HG02852 (cell line): ENCODE measurements at regions not wholly inside any gene's neighbourhood (a gene's known extent, or its start where the extent isn't known, plus 50 kb on each side); places are given as distances from the start of the nearest gene placed in this dataset.

Source experiments
- ATAC-seq: cut with Tn5 transposase; IDR thresholded peaks from one replicate; pipeline ENCODE4 v1.9.1; 2021; ENCODE audit warnings: mild to moderate bottlenecking, moderate library complexity; ENCODE audit not compliant: unreplicated experiment

DNA sequence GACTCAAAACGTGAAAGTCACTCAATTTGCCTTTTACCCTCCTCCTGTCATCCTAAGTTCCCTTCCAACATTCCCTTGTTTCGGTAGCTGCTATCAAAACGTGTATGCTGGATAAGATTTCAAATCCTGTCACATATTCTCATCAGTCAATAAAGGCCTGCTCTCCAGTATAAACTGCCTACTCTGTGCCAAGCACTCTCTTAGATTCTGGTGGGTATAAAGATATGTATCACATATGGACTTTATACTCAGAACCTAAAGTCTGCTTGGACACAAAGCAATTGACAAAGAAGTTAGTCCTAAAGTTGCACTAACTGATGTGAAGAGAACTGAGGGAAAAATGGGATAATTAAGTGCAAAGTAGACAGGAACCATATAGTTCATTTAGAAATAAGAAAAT lies 476.6 kb upstream of the MARCKS start:
- ATAC-seq = no peak

DNA sequence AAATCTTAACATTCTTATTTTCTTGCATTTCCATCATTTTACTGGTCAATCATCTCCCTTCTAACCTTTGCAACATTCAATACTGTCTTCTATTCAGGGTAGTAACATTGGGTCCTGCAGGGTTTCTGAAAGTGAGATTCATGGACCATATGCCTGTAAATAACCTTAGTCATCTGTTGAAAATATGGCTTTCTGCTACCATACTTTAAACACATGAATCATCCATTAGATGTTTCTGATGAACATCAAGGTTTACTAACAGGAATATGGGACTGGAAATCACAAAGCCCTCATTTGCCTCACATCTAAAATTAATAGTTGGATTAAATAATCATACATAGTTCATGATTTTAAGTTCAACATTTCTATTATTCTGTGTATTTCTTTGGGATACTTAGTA lies 475.9 kb upstream of the MARCKS start:
- ATAC-seq = no peak

DNA sequence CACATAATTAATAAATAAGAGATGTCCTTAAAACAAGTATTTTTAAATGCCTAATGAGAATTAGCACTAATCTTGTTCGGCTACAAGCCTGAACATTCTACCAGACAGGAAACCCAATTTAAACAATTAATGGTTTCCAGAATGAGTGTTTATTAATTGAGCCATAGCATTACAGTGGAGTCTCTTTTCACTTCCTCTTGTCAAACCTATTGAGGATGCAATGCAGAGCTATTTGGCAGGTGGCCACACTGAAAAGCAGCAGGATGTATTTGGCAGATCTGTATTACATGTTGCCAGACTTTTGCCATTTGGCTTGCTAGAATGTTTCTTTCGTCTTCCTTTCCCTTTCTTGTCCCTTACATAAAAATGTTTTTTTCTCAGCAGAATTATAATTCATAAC lies 475.2 kb upstream of the MARCKS start:
- ATAC-seq = peak; percentile 69

DNA sequence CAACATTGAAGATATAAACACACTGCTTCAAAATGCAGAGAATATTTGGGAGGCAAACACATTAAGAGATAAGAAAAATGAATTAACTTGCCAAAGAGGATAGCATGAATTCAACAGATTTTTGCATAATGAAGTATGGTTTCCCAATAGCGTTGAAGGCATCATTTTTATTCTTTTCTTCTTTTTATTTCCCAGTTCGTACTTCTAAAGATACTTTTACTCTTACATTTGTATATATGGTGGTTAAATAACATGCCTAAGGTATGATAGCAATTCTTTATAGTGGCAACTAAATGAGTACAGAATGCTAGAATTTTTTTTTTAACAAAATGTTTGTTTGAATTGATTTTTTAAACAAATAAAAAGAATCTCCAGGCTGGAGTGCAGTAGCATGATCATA lies 473.4 kb upstream of the MARCKS start:
- ATAC-seq = no peak

DNA sequence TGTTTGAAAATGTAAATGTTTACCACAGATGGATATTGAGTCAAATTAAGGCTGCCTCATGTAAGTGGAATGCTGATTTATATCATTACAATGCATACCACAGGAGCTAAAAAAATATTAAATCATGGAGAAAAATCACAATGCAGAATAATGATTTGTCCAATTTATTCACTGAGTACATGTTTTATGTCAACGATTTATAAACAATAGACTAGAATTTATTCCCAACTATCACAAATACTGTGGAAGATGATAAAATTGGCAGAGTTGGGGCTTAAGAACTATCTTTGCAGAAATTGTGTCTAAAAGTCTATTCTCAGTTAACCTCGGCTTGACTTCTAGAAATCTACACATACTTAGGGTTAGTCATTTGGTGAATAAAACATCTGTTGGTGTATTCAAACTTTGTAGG lies 472.1 kb upstream of the MARCKS start:
- no peak for ATAC-seq

DNA sequence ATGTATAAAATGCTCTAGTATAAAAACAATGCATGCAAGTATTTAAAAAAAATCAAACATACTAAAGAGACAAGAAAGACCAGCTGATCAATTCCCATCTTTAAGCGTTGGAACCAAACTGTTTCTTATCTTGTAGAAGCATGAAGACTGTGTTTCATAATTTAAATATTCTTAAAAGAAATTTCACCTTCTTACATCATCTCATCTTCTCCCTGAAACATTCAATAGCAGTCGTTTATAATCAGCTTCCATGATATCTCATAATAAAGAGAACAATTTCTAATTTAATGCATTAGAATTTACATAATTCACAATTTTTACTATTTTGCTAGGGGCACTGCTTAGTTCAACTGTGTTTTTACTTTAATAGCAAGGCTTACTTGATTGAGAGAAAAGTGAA lies 468.1 kb upstream of the MARCKS start:
- ATAC-seq = no peak

DNA sequence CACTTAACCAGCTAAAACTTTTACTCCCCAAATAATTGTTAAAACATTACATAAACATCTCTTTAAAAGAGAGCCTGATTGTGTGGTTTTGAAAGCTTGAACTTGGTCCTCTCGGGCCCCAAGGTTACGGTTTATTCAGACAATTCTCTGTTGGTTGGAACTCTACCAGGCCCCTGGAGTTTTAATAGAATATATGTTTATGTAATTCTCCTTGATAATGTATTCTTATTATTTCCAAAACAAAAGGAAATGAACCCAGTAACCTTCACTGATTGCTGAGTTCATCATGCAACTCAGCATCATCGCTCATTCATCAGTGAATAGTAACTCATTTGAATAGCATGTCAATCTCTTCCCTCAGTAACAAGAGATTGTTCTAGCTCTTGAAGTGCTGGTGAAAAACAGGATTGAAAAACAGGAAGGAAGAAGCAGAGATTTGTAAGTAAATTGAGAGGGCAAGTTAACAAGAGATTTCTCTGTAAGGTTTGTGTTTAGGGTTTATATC lies 464.5 kb upstream of the MARCKS start:
- ATAC-seq = no peak

DNA sequence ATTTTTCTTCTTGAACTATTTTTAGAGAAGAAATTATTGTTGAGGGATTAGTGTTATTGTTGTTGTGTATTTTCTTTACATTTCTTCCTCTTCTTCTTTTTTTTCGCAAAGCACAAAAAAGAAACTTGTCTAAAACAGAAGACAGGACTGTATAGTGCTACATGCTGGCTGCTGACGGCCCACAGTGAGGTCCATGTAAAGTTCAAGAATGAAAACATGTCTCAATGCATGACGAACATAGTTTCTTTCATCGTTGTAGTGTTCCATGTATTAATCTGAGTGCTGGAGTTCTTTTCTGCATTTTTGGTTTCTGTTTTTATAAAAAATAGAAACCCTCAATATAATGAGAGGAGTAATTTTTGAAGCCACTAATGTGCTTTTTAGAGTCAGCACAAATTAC lies 462.9 kb upstream of the MARCKS start:
- ATAC-seq = no peak

DNA sequence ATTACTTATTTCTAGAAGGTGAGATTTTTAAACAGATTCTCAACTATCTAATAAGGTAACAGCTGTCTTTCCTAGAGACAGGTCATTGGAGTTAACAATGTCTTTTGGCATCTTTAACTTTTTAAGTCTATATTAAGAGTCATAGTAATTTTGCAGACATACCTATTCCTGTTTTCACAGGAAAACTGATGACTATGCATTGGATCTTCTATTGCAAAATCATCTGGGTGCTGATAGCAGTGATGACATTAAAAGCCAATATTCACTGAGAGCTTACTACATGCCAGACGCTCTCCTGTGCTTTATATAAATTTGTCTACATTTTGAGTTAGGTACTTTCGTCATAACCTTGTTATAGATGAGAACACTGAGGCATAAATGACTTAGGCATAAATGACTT lies 462.4 kb upstream of the MARCKS start:
- no peak for ATAC-seq

DNA sequence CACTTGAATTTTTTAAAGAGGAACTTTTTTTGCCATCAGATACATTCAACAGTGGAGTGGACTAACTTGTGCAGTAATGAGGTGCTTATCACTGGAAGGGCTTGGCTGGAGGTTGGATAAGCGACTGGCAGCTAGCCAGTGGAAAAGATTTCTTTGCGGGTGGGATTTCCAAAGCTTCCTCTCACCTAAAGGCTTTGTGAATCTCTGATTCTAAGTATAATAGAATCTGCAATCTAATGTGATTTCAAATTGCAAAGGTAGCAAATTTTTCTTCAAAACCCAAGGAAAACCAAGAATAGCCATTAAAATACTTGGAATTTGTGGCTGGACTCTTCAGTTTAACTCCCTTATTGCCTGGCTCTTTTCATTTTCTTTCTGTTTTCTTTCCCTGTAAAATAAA lies 460.4 kb upstream of the MARCKS start:
- no peak for ATAC-seq

DNA sequence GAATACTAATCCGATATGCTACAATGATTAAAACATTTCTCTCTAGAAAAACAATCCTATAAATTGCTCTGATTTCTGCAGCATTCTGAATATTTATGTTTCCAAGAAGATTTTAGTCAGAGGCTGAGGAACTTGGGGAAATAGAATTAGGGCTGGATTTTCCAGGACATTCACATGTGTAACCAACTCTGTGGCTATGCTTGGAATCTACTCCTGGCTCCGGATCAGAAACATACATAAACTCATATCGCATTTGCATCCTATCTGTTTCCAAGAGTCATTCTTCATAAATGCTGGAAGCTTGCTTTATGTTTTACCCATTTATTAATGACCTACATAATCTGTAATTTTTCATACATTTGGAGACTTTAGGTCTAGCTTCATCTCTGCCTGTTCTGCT lies 459.9 kb upstream of the MARCKS start:
- no peak for ATAC-seq

DNA sequence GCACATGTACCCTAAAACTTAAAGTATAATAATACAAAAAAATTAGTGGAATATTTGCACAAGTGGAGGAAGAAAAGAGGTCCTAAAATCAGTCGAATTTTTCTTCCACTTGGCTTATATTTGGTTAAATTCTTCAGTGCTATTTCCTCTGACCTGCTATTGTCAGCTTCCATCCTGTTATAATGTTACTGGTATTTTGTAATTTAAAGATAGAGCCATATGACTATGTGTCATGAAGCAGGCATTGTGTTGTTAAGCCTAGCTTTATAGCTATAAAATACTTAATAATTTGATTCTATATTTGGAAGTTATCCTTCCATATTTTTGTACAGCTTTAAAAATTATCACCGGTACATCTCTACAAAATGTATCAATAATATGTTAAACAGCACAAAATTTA lies 455.9 kb upstream of the MARCKS start:
- no peak for ATAC-seq

DNA sequence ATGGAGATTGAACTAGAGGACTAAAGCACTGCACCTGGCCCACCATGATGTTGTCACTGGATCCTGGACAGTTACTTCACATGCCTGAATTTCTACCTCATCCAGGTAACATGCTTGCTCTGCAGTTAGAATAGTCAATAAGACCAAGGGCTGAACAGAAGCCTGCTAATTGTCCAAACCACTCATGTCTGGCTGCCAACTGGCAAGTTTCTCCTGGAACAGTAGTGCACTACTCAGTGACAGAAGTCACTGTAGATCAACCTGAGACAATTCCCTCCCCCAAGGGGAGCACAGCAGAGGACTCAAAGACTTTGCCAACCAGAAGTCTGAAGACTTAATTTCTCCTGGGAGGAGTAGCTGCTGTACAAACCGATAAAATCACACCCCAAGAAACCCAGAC lies 454.6 kb upstream of the MARCKS start:
- no peak for ATAC-seq

DNA sequence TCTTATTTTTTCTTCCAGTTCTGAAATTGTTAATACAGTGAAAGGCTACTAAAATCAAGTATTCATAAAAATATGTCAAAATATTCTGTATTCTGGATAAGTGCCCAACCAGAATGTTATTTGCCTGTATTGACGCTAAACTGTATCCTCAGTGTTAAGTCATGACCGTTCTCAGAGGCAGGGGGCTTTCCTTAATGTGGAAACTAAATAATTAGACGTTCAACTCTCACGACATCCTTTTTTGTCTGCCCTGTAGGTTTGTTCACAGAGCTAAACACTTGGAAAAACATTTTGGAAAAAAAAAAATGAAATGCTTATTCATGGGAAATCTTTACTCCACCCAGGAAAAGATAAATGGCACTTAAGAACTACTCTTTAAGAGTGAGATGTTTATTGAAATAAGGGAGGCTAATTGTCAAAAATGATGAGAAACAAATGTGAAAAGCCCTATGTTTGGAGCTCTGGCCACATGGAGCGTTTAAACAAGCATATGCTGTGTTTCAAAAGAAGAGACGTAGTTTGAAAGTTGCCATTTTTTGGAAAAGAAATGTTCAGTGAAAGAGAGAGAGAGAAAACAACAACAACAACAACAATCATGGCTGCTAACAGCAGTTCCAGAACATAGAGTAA lies 453.1 kb upstream of the MARCKS start:
- no peak for ATAC-seq

DNA sequence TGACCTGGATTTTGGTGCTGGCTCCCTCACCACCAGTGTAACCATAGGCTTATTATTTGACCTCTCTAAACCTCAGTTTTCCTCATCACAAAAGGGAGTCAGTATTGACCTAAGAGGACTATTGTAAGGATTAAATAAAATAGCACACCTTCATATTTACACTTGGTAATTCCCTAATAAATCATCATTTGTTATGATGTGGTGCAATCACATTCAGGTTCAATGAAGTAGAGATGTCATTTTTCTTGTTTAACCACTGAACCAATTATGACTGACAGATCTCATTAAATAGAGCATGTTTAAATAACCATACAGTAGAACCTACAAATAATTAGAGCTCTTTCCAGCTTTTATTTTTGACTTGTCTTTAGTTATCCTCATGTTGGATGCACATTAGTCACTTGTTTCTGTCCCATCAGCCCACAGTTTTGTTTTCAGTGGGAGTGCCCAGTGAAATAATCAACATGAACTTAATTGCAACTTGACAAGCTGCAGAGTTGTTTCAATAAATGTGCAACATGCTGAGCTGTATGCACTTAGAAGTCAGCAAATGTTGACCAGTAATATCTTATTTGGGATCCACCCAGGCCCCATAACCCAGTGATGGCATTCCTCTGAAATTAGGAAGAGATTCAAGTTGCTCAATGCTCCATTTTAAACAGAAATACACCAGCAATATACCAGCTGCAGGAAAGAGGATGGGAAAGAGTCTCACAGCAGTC lies 451.7 kb upstream of the MARCKS start:
- ATAC-seq = no peak

DNA sequence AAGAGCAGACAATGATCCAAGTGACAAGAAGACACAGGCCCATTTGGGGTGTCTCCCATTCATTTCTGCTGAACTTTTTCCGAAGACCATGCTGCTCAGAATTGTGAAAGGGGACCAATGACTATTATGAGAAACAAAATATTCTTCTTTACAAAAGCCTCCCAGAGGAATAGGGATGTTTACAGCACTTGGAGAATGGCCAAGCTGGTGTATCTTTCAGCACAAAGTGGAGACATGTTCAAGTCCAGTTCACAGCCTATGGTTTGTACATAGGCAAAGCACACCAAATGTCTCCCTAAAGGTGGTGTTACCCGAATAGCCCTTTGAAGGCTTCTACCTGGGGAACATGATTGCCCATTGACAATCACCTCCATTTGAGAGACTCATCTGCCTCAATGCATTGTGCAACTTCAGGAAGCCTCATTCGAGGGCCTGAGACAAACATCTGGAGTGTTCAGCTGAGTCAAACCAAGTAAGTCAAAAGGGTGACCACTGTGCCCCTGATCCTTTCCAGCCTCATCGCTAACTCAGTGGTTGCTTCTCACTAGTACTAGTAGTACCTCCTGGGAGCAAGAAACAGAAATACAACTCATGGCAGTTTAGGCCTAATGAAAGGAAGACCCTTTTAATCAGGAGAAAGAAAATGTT lies 451.0 kb upstream of the MARCKS start:
- ATAC-seq = no peak

DNA sequence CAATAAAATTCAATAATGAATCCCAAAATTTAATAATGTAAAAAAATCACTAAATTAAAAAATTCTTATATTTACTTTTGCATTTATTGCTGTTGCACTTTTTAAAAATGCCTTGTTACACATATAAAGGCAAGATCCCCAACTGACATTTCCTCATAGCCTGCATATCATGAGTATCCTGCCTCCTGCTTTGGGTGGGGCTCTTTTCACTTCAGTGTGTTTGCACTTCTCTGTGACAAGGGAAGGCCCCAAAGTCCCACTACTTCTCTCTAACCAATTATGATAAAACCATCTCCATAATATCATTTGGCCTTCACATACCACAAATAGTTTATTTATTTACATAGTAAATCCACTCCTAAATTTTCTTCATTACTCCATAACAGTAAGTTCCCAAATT lies 446.1 kb upstream of the MARCKS start:
- ATAC-seq = no peak

DNA sequence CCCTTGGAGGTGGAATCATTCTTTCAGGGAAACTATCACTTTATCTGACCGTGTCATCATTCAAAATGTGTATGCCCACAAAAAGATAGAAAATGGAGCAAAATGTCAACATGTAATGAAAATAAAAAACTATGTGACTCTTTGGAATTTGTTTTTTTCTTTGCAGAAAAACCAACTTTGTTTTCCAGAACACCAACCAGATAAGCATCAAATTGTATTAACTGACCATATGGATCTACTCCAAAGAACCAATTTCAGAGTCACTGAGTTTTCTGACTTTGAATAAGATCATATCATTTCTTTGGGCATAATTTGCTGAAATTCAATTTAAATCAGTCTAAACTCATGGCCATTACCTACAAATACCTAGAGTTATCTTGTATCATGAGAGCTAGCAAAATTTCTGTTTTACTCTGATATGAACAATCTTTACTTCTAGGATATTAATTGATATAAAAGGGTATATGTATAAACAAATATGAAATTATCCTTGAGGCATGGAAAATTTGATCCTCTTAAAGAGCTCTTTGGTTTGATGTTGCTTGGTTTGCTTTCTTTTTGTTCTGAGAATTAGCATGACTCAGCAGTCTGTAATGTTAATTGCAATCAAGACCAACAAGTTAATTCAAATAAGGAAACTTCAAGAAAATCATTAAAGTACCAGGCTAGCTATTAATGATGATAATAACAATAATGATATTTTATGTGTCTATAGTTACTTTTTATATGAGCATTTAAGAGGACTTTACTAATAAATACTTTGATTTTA lies 444.4 kb upstream of the MARCKS start:
- ATAC-seq = no peak

DNA sequence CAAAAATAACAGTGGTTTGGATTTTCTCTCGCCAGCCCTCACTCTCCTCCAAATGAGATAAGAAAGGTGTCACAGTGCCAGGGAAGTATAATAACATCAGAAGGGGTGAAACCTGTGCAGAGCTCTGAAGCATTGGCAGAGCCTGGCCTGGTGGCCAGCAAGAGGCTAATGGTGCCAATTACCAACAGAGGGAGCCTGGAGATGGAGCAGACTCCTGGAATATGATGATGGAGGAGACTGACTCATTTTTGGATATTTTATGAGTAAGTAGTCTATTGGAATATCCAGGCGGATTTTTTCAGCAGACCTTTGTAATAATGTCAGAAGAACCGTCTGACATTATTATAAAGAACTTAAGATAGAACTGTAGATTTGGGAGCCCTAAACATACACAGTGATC lies 442.6 kb upstream of the MARCKS start:
- ATAC-seq = no peak

DNA sequence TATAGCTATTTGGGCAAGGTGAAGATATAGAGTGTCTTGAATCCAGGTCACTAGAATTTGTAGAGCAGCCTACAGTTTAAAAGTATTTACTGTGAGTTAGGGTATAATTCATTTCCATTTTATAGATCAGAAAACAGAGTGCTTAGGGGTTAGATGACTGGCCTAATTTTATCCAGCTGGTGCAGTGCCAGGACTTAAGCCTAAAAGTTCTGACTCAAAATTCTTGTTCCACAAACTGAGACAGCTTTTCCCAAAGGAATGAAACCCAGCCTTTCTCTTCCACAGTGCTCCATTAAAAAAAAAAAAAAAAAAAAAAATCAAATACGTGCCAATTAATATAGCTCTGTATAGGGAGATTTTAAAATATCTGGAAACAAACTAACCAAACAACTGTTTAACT lies 441.0 kb upstream of the MARCKS start:
- ATAC-seq = no peak

DNA sequence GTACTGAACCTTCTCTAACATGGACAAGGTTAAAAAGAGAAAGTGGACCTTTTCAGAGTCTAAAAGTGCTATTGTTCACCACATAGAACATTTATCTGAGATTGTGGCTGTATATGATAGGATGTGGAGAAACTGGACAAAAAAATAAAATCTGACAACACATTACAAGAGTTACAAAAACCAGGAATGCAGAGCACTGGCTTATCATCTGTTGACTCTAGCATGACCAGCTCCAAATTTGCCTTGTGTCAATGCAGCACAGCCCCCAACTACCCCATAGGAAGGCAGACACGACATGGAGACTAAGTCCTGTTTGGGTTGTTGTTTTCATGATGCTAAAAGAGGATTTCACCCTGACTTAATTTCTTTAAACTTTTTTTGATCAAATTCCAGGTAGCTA lies 436.9 kb upstream of the MARCKS start:
- no peak for ATAC-seq

DNA sequence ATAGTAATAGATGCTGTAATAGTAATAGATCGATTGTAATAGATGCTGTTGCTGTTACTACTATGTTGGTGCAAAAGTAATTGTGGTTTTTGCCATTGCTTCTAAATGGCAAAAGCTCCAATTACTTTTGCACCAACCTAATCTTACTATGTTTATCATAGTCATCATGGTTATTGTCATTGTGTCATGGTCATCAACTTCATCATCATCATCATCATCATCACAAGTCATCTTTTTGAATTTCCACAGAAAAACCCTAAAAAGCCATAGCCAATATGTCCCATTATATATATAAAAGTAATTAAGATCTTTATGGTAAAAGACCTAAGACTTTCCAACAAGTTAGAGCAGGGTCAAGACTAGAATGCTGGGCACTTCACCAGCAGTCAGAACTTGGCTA lies 435.1 kb upstream of the MARCKS start:
- ATAC-seq = no peak
